ENCODE measurements at regions not wholly inside any gene's neighbourhood (a gene's known extent, or its start where the extent isn't known, plus 50 kb on each side); places are given as distances from the start of the nearest gene placed in this dataset.

- TF ChIP-seq CTCF (conservative IDR thresholded peaks at IDR 0.05; ENCODE audit: low read depth, low read length) (no peak), EZH2 (IDR thresholded peaks at IDR 0.05; ENCODE audit: low read length, unreplicated experiment) (no peak)
Observed at GRCh38 chr11:95426823-95427462, 195.9 kb upstream of the SESN3 start.
